ENCODE measurements at regions not wholly inside any gene's neighbourhood (a gene's known extent, or its start where the extent isn't known, plus 50 kb on each side); places are given as distances from the start of the nearest gene placed in this dataset.

- DNase-seq (ENCODE audit: low read depth, low spot score): no peak
- H3K4me3 ChIP-seq (ENCODE audit: low read length): no peak overlapping the region
These were observed 271.5 kb downstream of the ARAP2 start for GRCh38 chr4:35972814-35973213.

DNA sequence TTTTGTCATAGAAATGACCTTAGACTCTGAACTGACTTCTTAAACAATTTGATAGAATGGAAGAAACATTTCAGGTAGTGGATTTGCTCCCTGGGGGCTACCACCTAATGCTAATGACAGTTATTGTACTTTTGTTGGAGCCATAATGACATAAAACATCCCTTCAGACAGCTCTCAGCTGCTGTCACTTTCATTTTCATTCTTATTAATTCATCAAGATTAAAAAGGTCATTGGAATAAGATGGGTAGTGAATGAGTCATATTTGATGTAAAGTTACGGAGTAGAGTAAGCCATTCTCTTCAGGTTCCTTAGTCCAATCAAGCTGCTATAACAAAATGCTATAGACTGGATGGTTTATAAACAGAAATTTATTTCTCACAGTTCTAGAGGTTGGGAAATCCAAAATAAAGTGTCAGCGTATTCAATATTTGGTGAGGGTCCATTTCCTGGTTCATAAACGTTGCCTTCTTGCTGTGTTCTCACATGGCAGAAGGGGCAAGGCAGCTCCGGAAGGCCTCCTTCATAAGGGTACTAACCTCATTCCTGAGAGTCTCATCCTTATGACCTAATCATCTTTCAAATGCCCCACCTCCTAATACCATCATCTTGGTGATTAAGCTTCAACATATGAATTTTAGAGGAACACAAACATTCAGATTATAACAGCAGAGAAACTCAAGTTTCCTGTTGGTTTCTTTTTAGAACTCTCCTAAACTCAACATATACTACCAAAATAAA is 268.5 kb downstream of the ARAP2 start:
- H3K4me3 ChIP-seq (ENCODE audit: low read length): no peak overlapping the region
- no peak for DNase-seq (ENCODE audit: low read depth, low spot score)

- H3K4me3 ChIP-seq (ENCODE audit: low read length): no peak overlapping the region
- DNase-seq (ENCODE audit: low read depth, low spot score): no peak
These were observed 265.8 kb downstream of the ARAP2 start for GRCh38 chr4:35978551-35978950.

DNA sequence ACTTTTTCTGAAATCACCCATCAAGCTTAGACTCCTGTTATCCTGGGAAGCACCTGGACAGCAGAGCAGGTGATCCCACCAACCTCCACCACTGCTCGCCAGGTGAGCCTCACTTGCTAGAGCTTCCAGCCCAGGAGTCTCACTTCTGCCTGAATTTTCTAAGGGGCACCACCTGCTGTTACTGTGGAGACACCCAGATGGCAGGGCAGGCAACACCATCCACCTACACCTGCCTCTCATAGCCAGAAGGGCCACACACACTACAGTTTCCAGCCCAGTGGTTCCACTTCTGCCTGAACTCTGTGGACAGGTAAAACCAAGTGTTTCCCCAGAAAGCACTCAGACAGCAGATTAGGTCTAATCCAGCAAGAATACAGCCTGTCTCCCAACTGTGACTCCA is 262.0 kb downstream of the ARAP2 start:
- no peak overlapping the region for H3K4me3 ChIP-seq (ENCODE audit: low read length)
- DNase-seq (ENCODE audit: low read depth, low spot score): no peak

- no peak for DNase-seq (ENCODE audit: low read depth, low spot score)
- H3K4me3 ChIP-seq (ENCODE audit: low read length): no peak overlapping the region
These were observed 257.8 kb downstream of the ARAP2 start for GRCh38 chr4:35986537-35986936.

DNA sequence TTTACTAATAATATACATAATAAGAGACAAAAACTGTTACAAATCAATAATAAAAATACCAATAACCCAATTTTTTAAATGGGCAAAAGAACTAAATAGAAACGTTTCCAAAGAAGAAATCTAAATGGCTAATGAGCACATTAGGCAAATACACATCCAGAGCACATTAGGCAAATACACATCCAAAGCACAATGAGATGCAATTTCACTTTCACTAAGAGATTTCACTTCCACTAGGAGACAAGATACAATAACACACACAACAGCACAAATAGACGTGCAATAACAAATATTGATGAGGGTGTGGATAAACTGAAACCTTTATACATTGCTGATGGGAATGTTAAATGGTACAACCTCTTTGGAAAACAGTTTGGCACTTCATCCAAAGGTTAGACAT is 250.7 kb downstream of the ARAP2 start:
- DNase-seq (ENCODE audit: low read depth, low spot score): no peak
- no peak overlapping the region for H3K4me3 ChIP-seq (ENCODE audit: low read length)

DNA sequence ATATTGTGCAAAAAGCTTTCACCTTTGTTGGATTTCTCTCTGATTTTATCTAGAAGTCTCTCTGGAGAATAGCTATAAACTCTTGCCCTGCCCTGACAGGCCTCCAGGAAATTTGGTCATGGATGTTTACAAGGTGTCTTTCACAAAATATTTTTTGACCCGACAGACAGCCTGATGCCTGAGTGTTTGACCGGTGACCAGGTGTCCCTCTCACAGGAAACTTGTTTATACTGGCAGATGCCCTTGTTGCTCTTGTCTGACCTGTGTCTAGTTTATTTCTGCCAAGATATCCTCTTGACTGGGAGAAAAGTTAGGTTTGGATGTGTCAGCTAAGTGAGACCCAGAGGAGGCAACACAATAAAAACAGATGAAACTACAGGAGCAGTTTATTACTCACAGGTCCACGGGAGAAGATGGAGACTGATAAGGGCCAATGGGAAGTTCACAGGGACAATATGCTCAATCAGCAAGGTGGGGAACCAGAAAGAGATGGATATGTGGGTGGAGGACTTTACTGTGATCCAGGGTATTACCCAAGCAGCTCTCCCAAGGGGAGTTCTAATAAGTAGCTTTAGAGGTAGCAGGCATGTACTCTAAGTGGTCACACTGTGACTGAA is 243.3 kb downstream of the ARAP2 start:
- H3K4me3 ChIP-seq (ENCODE audit: low read length): no peak overlapping the region
- no peak for DNase-seq (ENCODE audit: low read depth, low spot score)

DNA sequence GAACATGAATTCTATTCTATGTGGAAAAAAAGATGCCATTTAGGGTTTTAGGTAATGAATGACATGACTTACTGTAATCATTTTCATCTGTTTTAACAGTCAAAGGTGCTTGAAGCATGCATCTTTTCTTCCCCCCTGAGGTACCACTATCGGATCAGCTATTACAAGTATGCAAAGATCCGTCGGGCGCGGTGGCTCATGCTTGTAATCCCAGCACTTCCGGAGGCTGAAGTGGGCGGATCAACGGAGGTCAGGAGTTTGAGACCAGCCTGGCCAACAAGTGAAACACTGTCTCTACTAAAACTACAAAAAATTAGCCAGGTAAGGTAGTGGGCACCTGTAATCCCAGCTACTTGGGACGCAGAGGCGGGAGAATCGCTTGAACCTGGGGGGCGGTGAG is 241.3 kb downstream of the ARAP2 start:
- no peak overlapping the region for H3K4me3 ChIP-seq (ENCODE audit: low read length)
- DNase-seq (ENCODE audit: low read depth, low spot score): no peak

DNA sequence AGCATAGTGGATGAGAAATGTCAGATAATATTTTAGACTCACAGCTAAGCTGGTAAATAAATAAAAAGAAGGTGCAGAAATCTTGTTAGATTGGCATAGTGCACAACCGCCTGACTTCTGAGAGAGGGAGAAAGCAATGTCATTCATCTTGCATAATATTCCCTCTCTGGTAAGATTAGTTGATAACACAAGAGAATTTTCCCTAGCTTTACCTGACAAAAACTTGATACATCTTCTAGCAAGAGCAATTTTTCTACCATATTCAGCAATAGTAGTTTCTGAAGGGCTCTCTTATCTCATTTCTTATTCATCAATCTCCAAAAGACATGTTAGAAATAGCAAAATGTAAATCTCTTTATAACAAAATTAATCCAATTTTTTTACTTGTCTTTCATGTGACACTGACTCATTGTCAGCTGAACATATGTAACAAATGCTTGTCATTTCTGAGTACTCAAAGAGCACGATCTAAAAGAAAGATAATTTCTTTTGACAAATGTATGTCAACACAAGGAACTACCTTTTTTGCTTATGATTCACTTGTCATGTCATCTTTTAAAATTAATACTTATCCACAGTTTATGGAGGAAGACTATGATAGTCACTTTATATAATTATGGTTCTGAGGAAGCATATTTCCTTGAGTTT is 240.0 kb downstream of the ARAP2 start:
- DNase-seq (ENCODE audit: low read depth, low spot score): no peak
- H3K4me3 ChIP-seq (ENCODE audit: low read length): no peak overlapping the region

- H3K4me3 ChIP-seq (ENCODE audit: low read length): no peak overlapping the region
- no peak for DNase-seq (ENCODE audit: low read depth, low spot score)
These were observed 238.1 kb downstream of the ARAP2 start for GRCh38 chr4:36006226-36006625.

DNA sequence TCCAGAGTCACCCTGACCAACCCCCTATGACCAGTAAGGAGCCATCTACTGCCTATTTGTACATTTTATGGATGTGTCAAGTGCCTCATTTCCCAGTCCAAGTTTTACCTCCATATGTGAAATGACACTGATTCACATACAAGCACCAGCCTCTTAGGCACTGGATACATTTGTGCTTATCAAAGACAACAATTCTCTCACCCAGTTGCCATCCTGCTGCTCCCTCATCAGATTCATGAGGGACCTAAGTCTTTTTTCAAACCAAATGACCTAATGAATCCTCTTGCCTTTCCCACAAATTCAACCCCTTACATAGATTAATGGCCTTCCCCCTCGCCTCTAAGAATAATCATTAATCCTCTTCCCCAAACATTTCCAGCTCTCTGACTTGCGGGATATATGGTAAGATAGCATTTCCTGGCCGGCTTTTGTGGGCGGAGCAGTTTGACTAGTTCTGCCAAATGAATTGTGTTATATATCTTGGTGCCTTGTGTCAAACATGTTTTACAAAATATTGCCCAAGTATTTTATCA is 233.9 kb downstream of the ARAP2 start:
- DNase-seq (ENCODE audit: low read depth, low spot score): no peak
- no peak overlapping the region for H3K4me3 ChIP-seq (ENCODE audit: low read length)

DNA sequence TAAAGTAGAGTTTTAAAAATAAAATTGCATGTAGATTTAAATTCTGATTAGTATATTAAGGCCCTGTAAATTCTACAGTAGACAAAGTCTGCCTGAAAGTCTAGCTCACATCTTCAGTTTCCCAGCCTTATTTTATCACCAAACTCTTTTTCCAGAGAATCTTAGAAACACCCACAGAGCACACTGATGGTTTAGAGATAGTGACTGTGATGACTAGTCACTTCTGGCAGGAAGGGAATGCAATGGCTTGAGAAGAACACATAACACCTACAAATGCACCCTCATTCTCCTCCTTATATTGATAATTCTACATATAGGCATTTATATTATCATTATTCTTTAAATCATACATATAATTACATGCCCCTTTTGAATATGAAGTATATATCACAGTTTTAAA is 232.9 kb downstream of the ARAP2 start:
- no peak overlapping the region for H3K4me3 ChIP-seq (ENCODE audit: low read length)
- DNase-seq (ENCODE audit: low read depth, low spot score): no peak

DNA sequence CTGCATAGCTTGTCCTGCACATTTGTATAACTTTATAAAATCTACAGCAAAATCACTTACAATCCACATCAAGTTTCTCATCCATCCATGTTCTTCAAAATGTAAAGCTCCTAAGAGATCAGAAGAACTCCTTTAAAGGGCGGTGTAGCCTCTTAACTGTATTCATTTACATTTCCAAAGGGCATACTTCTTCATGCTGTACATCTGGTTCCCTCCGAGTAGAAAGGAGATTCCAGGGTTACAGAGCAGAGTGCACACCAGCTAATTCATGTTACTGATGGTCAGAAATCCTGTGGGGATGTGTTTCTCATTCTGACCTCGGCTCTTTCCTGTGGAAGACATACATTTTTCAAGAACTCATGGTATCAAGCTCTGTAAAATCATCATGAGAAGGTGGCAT is 231.8 kb downstream of the ARAP2 start:
- DNase-seq (ENCODE audit: low read depth, low spot score): no peak
- H3K4me3 ChIP-seq (ENCODE audit: low read length): no peak overlapping the region

- no peak for DNase-seq (ENCODE audit: low read depth, low spot score)
- no peak overlapping the region for H3K4me3 ChIP-seq (ENCODE audit: low read length)
These were observed 231.1 kb downstream of the ARAP2 start for GRCh38 chr4:36013206-36013605.
